GM23248 (cell line): ENCODE measurements at regions not wholly inside any gene's neighbourhood (a gene's known extent, or its start where the extent isn't known, plus 50 kb on each side); places are given as distances from the start of the nearest gene placed in this dataset.

ENCODE experiments used
- EZH2 ChIP-seq: fragments of 200-600 bp; sonication (generic); IDR thresholded peaks from 2 replicates; pipeline ENCODE4 v1.6.1; 2018; ENCODE audit warnings: antibody characterized with exemption, mild to moderate bottlenecking; ENCODE audit not compliant: insufficient read depth, poor library complexity, severe bottlenecking
- EZH2phosphoT487 ChIP-seq: fragments of 200-600 bp; sonication (generic); IDR thresholded peaks from 2 replicates; pipeline ENCODE4 v1.6.1; 2018; ENCODE audit warnings: antibody characterized with exemption, moderate library complexity, mild to moderate bottlenecking, low read depth; ENCODE audit not compliant: insufficient read depth

- no peak for TF ChIP-seq EZH2
- no peak for TF ChIP-seq EZH2phosphoT487
These were observed 72.8 kb upstream of the MTAP start for GRCh38 chr9:21729648-21730047.
